GM19023 (cell line): ENCODE measurements at regions not wholly inside any gene's neighbourhood (a gene's known extent, or its start where the extent isn't known, plus 50 kb on each side); places are given as distances from the start of the nearest gene placed in this dataset.

Source experiments
- ATAC-seq: cut with Tn5 transposase; IDR thresholded peaks from one replicate; pipeline ENCODE4 v1.9.1; 2021; ENCODE audit warnings: mild to moderate bottlenecking, moderate library complexity; ENCODE audit not compliant: unreplicated experiment

- no peak for ATAC-seq
Observed at GRCh38 chr9:108136656-108137055, 647.1 kb upstream of the KLF4 start.

- no peak for ATAC-seq
Observed at GRCh38 chr9:108134486-108135128, 645.0 kb upstream of the KLF4 start.

- ATAC-seq, result no peak
Observed at GRCh38 chr9:108133680-108134079, 644.1 kb upstream of the KLF4 start.

GRCh38 chr9:108133101-108133500 is 643.5 kb upstream of the KLF4 start:
- no peak for ATAC-seq

GRCh38 chr9:108130905-108131304 is 641.3 kb upstream of the KLF4 start:
- no peak for ATAC-seq

DNA sequence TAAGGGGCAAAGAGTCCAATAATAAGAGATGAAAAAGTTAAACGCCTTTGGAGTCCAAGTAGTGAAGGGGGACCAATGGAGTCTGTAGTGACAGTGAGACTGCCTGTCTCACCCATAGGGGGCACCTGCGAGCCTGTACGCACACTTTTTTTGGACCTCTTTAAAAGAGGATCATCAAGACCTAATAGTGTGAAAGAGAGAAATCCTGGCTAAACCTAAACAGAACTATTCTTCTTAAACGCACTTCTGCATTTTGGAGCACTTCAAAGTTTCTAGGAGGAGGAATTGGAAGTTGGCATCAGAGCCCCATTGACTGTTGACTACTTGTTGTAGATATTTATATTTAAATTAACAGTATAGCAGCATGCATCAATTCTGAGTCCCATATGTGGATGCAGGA is 636.1 kb upstream of the KLF4 start:
- ATAC-seq, result no peak

DNA sequence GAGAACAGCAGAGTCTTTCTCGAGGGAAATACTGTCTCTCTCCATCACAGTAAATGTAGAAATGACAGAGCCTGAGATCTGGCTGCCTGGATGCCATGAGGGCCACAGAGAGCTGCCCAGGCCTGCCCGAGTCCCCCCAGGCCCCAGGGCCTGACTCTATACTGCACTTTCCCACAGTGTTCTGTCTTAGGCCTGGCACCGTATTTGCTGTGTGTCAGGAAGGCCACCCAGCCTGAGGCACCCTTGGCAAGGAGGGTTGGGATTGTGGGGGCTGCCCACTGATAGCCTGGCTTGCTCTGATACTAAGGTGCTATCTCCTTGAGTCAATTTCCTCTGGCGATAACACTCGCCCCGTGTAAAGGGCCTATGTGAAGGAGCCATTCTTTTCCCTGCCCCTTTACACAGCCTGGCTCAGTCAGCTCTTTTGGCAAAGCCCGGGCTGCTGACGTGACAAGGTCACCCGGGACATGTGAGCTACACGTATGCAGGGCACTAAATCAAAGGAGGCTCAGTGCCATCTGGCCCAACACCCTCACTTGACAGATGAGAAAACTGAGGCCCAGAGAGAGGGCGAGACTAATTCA is 630.1 kb upstream of the KLF4 start:
- no peak for ATAC-seq

DNA sequence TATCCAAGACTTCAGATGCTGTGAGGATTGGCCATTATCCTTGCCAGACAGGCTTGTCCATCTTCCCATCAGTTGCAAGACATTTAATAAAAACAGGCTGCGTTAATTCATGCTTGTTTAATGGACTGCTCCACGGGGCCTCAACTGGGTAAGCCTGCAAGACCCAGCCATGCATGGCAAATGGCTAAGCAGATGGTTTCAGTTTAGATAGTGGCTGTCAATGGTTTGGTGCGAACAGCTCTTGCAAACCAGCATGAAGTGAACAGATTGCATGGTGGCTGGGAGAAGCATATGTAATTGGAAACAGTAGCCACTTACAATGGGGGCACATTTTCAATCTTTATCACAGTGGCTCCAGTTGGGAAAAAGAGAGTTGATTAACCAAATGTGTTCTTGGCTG is 628.2 kb upstream of the KLF4 start:
- no peak for ATAC-seq

DNA sequence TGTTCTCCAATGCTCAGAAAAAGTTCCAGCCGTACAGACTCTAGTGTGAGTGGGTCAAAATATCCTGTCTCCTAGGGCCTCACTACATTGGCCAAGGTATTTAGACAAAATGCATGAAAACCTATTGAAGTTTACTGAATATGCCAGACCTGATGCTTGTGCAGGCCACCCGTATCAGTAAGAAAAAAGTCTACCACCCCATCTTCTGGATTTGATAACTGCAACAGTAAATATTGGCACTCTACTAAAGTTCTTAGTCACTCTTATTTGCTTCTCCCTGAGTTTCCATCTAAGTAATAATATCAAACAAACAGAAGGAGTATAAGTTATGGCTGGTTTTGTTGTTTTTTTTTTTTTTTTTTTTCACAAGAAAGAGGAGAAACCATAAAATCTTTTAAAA is 627.7 kb upstream of the KLF4 start:
- no peak for ATAC-seq

- ATAC-seq, result no peak
Observed at GRCh38 chr9:108113596-108113995, 624.0 kb upstream of the KLF4 start.

- no peak for ATAC-seq
Observed at GRCh38 chr9:108109927-108110690, 620.5 kb upstream of the KLF4 start.

DNA sequence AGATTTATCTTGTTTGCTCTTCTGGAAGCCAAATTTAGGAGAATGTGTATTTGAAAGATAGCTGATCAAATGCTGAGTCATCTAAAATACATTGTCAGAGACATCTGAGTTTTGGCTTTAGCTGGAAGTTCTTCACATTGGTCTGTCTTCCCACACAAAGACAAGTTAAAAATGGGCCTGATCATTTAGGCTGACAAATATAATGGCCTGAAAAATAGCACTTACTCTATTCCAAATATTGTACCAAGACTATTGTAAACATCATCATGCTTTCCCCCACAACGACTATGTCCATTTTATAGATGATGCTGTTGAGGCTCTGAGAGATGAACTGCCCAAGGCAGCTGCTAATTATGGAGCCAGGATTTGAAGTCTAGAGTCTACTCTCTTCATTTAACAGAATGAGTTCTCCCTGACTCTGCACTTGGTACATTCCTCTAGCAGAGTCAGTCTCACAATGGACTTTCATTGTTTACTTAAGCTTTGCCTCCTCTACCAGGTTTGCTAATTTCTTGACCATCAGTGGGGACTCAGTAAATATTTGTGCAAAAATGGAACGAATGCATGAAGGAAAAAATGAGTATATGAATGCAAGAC is 619.4 kb upstream of the KLF4 start:
- ATAC-seq, result no peak

GRCh38 chr9:108108280-108108851 is 618.8 kb upstream of the KLF4 start:
- no peak for ATAC-seq

DNA sequence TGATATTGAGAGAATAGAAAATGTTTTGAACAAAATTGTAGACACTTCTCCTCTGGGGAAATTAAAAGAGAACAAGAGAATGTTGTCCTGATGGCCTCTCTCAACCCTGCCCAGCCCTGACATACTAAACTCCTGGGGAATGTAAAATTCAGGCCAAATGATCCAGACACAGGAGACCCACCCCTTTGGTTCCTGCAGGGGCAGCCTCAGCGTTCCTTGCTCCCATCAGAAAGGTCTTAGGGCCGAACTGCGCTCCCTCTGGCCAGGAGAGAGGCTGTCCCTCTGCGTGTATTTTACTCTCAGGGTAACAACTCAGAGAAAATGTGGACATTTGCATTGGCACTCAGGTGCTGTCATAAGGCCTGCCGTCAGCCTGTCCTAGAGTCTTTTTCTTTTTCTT is 616.3 kb upstream of the KLF4 start:
- no peak for ATAC-seq

DNA sequence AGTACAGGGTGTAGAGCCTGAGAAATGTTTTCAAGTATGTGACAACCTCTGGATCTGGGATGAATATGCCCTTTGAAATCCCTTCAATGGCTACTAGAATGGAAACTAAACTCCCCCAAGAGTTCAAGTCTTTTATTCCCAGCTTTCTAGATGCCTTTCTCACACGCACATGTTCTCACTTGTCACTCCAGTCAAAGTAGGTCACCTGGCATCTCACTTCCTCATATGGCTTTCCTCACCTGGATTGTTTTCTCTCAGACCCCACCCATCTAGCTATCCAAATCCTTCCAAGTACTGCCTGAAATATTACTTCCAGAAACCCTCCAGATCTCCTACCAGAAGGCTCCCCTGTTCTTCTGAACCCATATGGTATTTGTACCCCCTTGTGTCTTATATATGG is 615.4 kb upstream of the KLF4 start:
- ATAC-seq, result no peak

DNA sequence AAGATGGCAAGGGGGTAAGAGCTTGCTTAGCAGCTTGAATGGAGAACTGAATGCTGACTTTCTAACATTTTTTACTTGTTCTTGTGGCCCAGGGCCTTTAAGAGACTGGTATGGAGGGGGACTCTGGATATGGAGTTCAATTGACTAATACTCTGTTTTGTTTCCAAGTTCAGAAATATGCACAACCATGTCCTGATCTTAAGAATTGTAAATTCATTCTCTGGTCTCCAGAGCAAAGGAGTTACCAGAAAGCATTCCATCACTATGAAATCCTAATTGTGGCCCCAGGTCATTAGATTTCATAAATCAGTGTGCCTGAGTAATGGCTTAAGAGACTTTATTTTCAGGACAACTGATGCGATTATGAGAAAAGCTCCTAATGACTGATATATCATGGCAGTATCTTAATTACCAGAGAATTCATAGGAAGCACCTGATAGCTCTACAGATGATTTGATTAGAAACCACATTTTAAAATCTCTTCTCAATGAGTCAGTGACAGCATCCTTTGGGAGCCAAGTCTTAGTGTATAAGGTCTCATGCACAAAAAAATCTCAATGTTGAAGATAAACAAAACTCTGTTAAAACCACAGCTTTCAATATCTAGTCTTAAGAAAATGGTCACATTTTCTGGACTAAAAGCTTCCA is 613.6 kb upstream of the KLF4 start:
- no peak for ATAC-seq

- ATAC-seq, result no peak
Observed at GRCh38 chr9:108101410-108101809, 611.8 kb upstream of the KLF4 start.

- no peak for ATAC-seq
Observed at GRCh38 chr9:108100571-108100970, 611.0 kb upstream of the KLF4 start.

- no peak for ATAC-seq
Observed at GRCh38 chr9:108099854-108100253, 610.3 kb upstream of the KLF4 start.

DNA sequence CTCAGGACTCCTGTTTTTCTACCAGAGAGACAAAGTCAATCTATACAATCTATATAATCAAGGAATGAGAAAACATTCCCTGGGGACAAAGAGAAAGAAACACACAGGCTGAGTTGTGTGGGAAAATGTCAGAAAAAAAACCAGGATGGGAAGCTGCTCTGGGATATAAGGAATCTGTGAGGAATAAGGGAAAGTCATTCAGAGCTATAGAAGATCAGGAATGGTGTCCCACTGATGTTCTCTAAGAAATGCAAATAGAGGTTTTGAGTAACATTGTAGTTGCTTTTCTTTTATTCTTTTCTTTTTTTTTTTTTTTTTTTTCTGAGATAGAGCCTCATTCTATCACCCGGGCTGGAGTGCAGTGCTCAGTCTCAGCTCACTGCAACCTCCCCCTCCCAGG is 605.9 kb upstream of the KLF4 start:
- no peak for ATAC-seq

GRCh38 chr9:108094676-108094993 is 605.1 kb upstream of the KLF4 start:
- no peak for ATAC-seq
